ENCODE measurements at regions not wholly inside any gene's neighbourhood (a gene's known extent, or its start where the extent isn't known, plus 50 kb on each side); places are given as distances from the start of the nearest gene placed in this dataset.

- Histone ChIP-seq H3K23ac (ENCODE audit: low read length in 2 of 2) (no peak overlapping the region), H2AFZ (ENCODE audit: low read depth, low read length) (no peak overlapping the region), H2BK120ac (ENCODE audit: low read depth, low read length) (no peak overlapping the region), H3K27me3 (ENCODE audit: control insufficient read depth in 1 of 2, insufficient read depth in 1 of 2, low read length in 2 of 2) (no peaks in the 10 kb centered on the region), H3K9me3 (ENCODE audit: control insufficient read depth, low read length) (no peaks in the 10 kb centered on the region), H3K4me1 (ENCODE audit: control insufficient read depth, insufficient read depth, low read depth, low read length) (no peaks in the 10 kb centered on the region), H4K91ac (ENCODE audit: low read length) (no peak overlapping the region), H3K4me2 (ENCODE audit: low read length, poor library complexity, severe bottlenecking) (no peak overlapping the region), H3K4ac (ENCODE audit: low read depth in 1 of 2, low read length in 2 of 2) (no peak overlapping the region), H3K36me3 (ENCODE audit: control insufficient read depth in 1 of 2, insufficient read depth in 2 of 2, low read depth in 1 of 2, low read length in 2 of 2) (no peaks in the 10 kb centered on the region), H3K27ac (ENCODE audit: low read length, poor library complexity, severe bottlenecking) (no peak overlapping the region), H2AK5ac (ENCODE audit: low read length, severe bottlenecking) (no peak overlapping the region), H2BK15ac (ENCODE audit: low read depth, poor library complexity, severe bottlenecking) (no peak overlapping the region), H3K4me3 (ENCODE audit: insufficient read depth in 1 of 2, low read depth in 1 of 2, low read length in 2 of 2) (no peak overlapping the region), H2BK5ac (ENCODE audit: low read depth, low read length, poor library complexity, severe bottlenecking) (no peak overlapping the region), H3K9ac (ENCODE audit: low read length) (no peak overlapping the region), H3K79me1 (replicated peaks; ENCODE audit: low read length, poor library complexity, severe bottlenecking) (no peaks in the 10 kb centered on the region), H3K14ac (ENCODE audit: low read length in 2 of 2) (no peak overlapping the region), H2BK12ac (ENCODE audit: low read length in 2 of 2) (no peak overlapping the region), H4K8ac (ENCODE audit: low read length) (no peak overlapping the region), H3K18ac (ENCODE audit: low read depth in 1 of 2, low read length in 2 of 2) (no peak overlapping the region)
- DNase-seq = no peak
Measured at GRCh38 chr6:48814957-48815356, 648.1 kb downstream of the MMUT start.

GRCh38 chr6:48813836-48814235 is 649.2 kb downstream of the MMUT start:
- Histone ChIP-seq H3K36me3 (ENCODE audit: control insufficient read depth in 1 of 2, insufficient read depth in 2 of 2, low read depth in 1 of 2, low read length in 2 of 2) (no peaks in the 10 kb centered on the region), H2BK5ac (ENCODE audit: low read depth, low read length, poor library complexity, severe bottlenecking) (no peak overlapping the region), H3K27me3 (ENCODE audit: control insufficient read depth in 1 of 2, insufficient read depth in 1 of 2, low read length in 2 of 2) (no peaks in the 10 kb centered on the region), H3K23ac (ENCODE audit: low read length in 2 of 2) (no peak overlapping the region), H2AFZ (ENCODE audit: low read depth, low read length) (no peak overlapping the region), H3K14ac (ENCODE audit: low read length in 2 of 2) (no peak overlapping the region), H3K4me1 (ENCODE audit: control insufficient read depth, insufficient read depth, low read depth, low read length) (no peaks in the 10 kb centered on the region), H3K18ac (ENCODE audit: low read depth in 1 of 2, low read length in 2 of 2) (no peak overlapping the region), H2BK15ac (ENCODE audit: low read depth, poor library complexity, severe bottlenecking) (no peak overlapping the region), H3K27ac (ENCODE audit: low read length, poor library complexity, severe bottlenecking) (no peak overlapping the region), H4K91ac (ENCODE audit: low read length) (no peak overlapping the region), H3K79me1 (replicated peaks; ENCODE audit: low read length, poor library complexity, severe bottlenecking) (no peaks in the 10 kb centered on the region), H2AK5ac (ENCODE audit: low read length, severe bottlenecking) (no peak overlapping the region), H3K4me3 (ENCODE audit: insufficient read depth in 1 of 2, low read depth in 1 of 2, low read length in 2 of 2) (no peak overlapping the region), H3K4ac (ENCODE audit: low read depth in 1 of 2, low read length in 2 of 2) (no peak overlapping the region), H3K9ac (ENCODE audit: low read length) (peak overlapping the region; percentile 50), H2BK120ac (ENCODE audit: low read depth, low read length) (no peak overlapping the region), H3K9me3 (ENCODE audit: control insufficient read depth, low read length) (no peaks in the 10 kb centered on the region), H3K4me2 (ENCODE audit: low read length, poor library complexity, severe bottlenecking) (no peak overlapping the region), H4K8ac (ENCODE audit: low read length) (no peak overlapping the region), H2BK12ac (ENCODE audit: low read length in 2 of 2) (no peak overlapping the region)
- WGBS = 80% methylated on average over 2 of the region's 3 CpGs
- peak; percentile 6 for DNase-seq

- no peaks in the 10 kb centered on the region for H3K9me3 ChIP-seq (ENCODE audit: control insufficient read depth, low read length)
- H2AK5ac ChIP-seq (ENCODE audit: low read length, severe bottlenecking) = no peak overlapping the region
- DNase-seq = no peak
- H3K4ac ChIP-seq (ENCODE audit: low read depth in 1 of 2, low read length in 2 of 2) = no peak overlapping the region
- no peaks in the 10 kb centered on the region for H3K36me3 ChIP-seq (ENCODE audit: control insufficient read depth in 1 of 2, insufficient read depth in 2 of 2, low read depth in 1 of 2, low read length in 2 of 2)
- H4K91ac ChIP-seq (ENCODE audit: low read length) = no peak overlapping the region
- H2BK120ac ChIP-seq (ENCODE audit: low read depth, low read length) = no peak overlapping the region
- H3K4me2 ChIP-seq (ENCODE audit: low read length, poor library complexity, severe bottlenecking) = no peak overlapping the region
- no peak overlapping the region for H2BK12ac ChIP-seq (ENCODE audit: low read length in 2 of 2)
- no peak overlapping the region for H3K4me3 ChIP-seq (ENCODE audit: insufficient read depth in 1 of 2, low read depth in 1 of 2, low read length in 2 of 2)
- H3K14ac ChIP-seq (ENCODE audit: low read length in 2 of 2) = no peak overlapping the region
- H3K27me3 ChIP-seq (ENCODE audit: control insufficient read depth in 1 of 2, insufficient read depth in 1 of 2, low read length in 2 of 2) = no peaks in the 10 kb centered on the region
- H4K8ac ChIP-seq (ENCODE audit: low read length) = no peak overlapping the region
- H3K18ac ChIP-seq (ENCODE audit: low read depth in 1 of 2, low read length in 2 of 2) = no peak overlapping the region
- H3K4me1 ChIP-seq (ENCODE audit: control insufficient read depth, insufficient read depth, low read depth, low read length) = no peaks in the 10 kb centered on the region
- no peaks in the 10 kb centered on the region for H3K79me1 ChIP-seq (replicated peaks; ENCODE audit: low read length, poor library complexity, severe bottlenecking)
- no peak overlapping the region for H2AFZ ChIP-seq (ENCODE audit: low read depth, low read length)
- no peak overlapping the region for H3K27ac ChIP-seq (ENCODE audit: low read length, poor library complexity, severe bottlenecking)
- no peak overlapping the region for H2BK15ac ChIP-seq (ENCODE audit: low read depth, poor library complexity, severe bottlenecking)
- WGBS = 84% methylated on average over 2 of the region's 2 CpGs
- no peak overlapping the region for H2BK5ac ChIP-seq (ENCODE audit: low read depth, low read length, poor library complexity, severe bottlenecking)
- no peak overlapping the region for H3K23ac ChIP-seq (ENCODE audit: low read length in 2 of 2)
- no peak overlapping the region for H3K9ac ChIP-seq (ENCODE audit: low read length)
Measured at GRCh38 chr6:48809700-48810099, 653.4 kb downstream of the MMUT start.

GRCh38 chr6:48809245-48809644 is 653.8 kb downstream of the MMUT start:
- no peak overlapping the region for H2BK12ac ChIP-seq (ENCODE audit: low read length in 2 of 2)
- H3K4me2 ChIP-seq (ENCODE audit: low read length, poor library complexity, severe bottlenecking) = no peak overlapping the region
- H4K8ac ChIP-seq (ENCODE audit: low read length) = no peak overlapping the region
- H3K9me3 ChIP-seq (ENCODE audit: control insufficient read depth, low read length) = no peaks in the 10 kb centered on the region
- H3K4me3 ChIP-seq (ENCODE audit: insufficient read depth in 1 of 2, low read depth in 1 of 2, low read length in 2 of 2) = no peak overlapping the region
- no peaks in the 10 kb centered on the region for H3K27me3 ChIP-seq (ENCODE audit: control insufficient read depth in 1 of 2, insufficient read depth in 1 of 2, low read length in 2 of 2)
- H3K79me1 ChIP-seq (replicated peaks; ENCODE audit: low read length, poor library complexity, severe bottlenecking) = no peaks in the 10 kb centered on the region
- whole genome bisulfite sequencing = 69% methylated on average over 4 of the region's 4 CpGs
- H2BK120ac ChIP-seq (ENCODE audit: low read depth, low read length) = no peak overlapping the region
- H3K18ac ChIP-seq (ENCODE audit: low read depth in 1 of 2, low read length in 2 of 2) = no peak overlapping the region
- no peaks in the 10 kb centered on the region for H3K36me3 ChIP-seq (ENCODE audit: control insufficient read depth in 1 of 2, insufficient read depth in 2 of 2, low read depth in 1 of 2, low read length in 2 of 2)
- no peaks in the 10 kb centered on the region for H3K4me1 ChIP-seq (ENCODE audit: control insufficient read depth, insufficient read depth, low read depth, low read length)
- no peak overlapping the region for H3K14ac ChIP-seq (ENCODE audit: low read length in 2 of 2)
- no peak overlapping the region for H2BK5ac ChIP-seq (ENCODE audit: low read depth, low read length, poor library complexity, severe bottlenecking)
- H3K9ac ChIP-seq (ENCODE audit: low read length) = no peak overlapping the region
- H4K91ac ChIP-seq (ENCODE audit: low read length) = no peak overlapping the region
- H3K27ac ChIP-seq (ENCODE audit: low read length, poor library complexity, severe bottlenecking) = no peak overlapping the region
- H2AFZ ChIP-seq (ENCODE audit: low read depth, low read length) = no peak overlapping the region
- DNase-seq = no peak
- no peak overlapping the region for H2AK5ac ChIP-seq (ENCODE audit: low read length, severe bottlenecking)
- H2BK15ac ChIP-seq (ENCODE audit: low read depth, poor library complexity, severe bottlenecking) = no peak overlapping the region
- no peak overlapping the region for H3K23ac ChIP-seq (ENCODE audit: low read length in 2 of 2)
- H3K4ac ChIP-seq (ENCODE audit: low read depth in 1 of 2, low read length in 2 of 2) = no peak overlapping the region
